HepG2 (cell line): ENCODE measurements at regions not wholly inside any gene's neighbourhood (a gene's known extent, or its start where the extent isn't known, plus 50 kb on each side); places are given as distances from the start of the nearest gene placed in this dataset.

Experiments
- ATAC-seq: fragments of 200-7000 bp; cut with Tn5 transposase; 3 replicates; pipeline ENCODE4 v1.9.1; 2020; ENCODE audit warnings: mild to moderate bottlenecking, moderate library complexity
- BruUV-seq: library from RNA; stranded (reverse); fragments of 400-500 nt; replicated peaks from 2 replicates; lab custom pipeline; 2021; lab: Mats Ljungman, UMichigan
- CTCF ChIA-PET: fragments of 300-600 bp; formaldehyde crosslinking; extraction: SDS; loops from one replicate; lab custom pipeline; 2021; ENCODE audit warnings: low total read pairs, inconsistent platforms, low intra/inter-chr PET ratio; lab: Yijun Ruan, JAX
- POLR2A ChIA-PET: fragments of 350-600 bp; sonication (Branson Sonifier 250); formaldehyde crosslinking; loops from one replicate; lab custom pipeline; 2020; ENCODE audit warnings: antibody characterized with exemption, inconsistent platforms; lab: Yijun Ruan, JAX
- DNase-seq: peaks from one replicate; pipeline ENCODE4 v3.0.0-alpha.2; 2015; ENCODE audit warnings: low spot score
- FAIRE-seq: peaks from 3 replicates; lab custom pipeline; 2011; peaks lifted over from hg19 to GRCh38; lab: Jason Lieb, UNC
- H2AFZ ChIP-seq: one replicate; pipeline ENCODE4 v1.6.1; 2011; ENCODE audit warnings: low read length, inconsistent platforms
- H3K27ac ChIP-seq: fragments of 300-600 bp; 3 replicates; pipeline ENCODE4 v1.8.0; 2011; ENCODE audit warnings: mixed run types, mild to moderate bottlenecking, mixed read lengths, low read length, inconsistent platforms; ENCODE audit not compliant: insufficient read depth; ENCODE audit errors: extremely low read length
- H3K27me3 ChIP-seq, 2 experiments: fragments of 200-600 bp in 1 of 2; 2 replicates in 1 of 2; 3 replicates in 1 of 2; pipeline versions ENCODE4 v1.6.0 to v1.8.0; 2011; ENCODE audit warnings: low read length in 2 of 2, mild to moderate bottlenecking in 2 of 2, moderate library complexity in 2 of 2, inconsistent platforms in 1 of 2; ENCODE audit not compliant: insufficient read depth in 2 of 2, control insufficient read depth in 1 of 2
- H3K36me3 ChIP-seq, 2 experiments: fragments of 200-600 bp in 1 of 2; replicated peaks in 1 of 2; 2 replicates in 1 of 2; 3 replicates in 1 of 2; pipeline versions ENCODE4 v1.5.1 to v1.8.0; 2011; ENCODE audit warnings: low read length in 2 of 2, inconsistent platforms in 1 of 2; ENCODE audit not compliant: insufficient read depth in 2 of 2, control insufficient read depth in 1 of 2
- H3K4me1 ChIP-seq: 2 replicates; pipeline ENCODE4 v1.5.1; 2012; ENCODE audit warnings: low read length, inconsistent platforms; ENCODE audit not compliant: insufficient read depth
- H3K4me2 ChIP-seq: 2 replicates; pipeline ENCODE4 v1.6.0; 2011; ENCODE audit warnings: low read depth, low read length, inconsistent platforms
- H3K4me3 ChIP-seq, 3 experiments: fragments of 200-600 bp in 1 of 3; sonication (generic), shearing (Covaris generic) in 1 of 3; replicated peaks in 1 of 3; 2 replicates each; pipeline ENCODE4 v1.5.1; 2011 to 2016; ENCODE audit warnings: low read length in 3 of 3, inconsistent platforms in 2 of 3, low read depth in 2 of 3, mild to moderate bottlenecking in 2 of 3, control low read depth in 1 of 3, mixed read lengths in 1 of 3; ENCODE audit not compliant: insufficient read depth in 1 of 3
- H3K79me2 ChIP-seq: one replicate; pipeline ENCODE4 v1.6.1; 2011; ENCODE audit warnings: low read length, inconsistent platforms; ENCODE audit not compliant: insufficient read depth
- H3K9ac ChIP-seq: 2 replicates; pipeline ENCODE4 v1.6.0; 2011; ENCODE audit warnings: mild to moderate bottlenecking, low read depth, low read length, inconsistent platforms; ENCODE audit not compliant: insufficient read depth
- H3K9me3 ChIP-seq: 2 replicates; pipeline ENCODE4 v1.5.1; 2012; ENCODE audit warnings: mild to moderate bottlenecking, low read length
- H4K20me1 ChIP-seq: 2 replicates; pipeline ENCODE4 v1.6.0; 2011; ENCODE audit warnings: inconsistent platforms, mild to moderate bottlenecking, low read length, moderate library complexity; ENCODE audit not compliant: insufficient read depth
- CHCHD3 ChIP-seq: sonication (generic); formaldehyde crosslinking; IDR thresholded peaks from 2 replicates; pipeline ENCODE4 v1.8.0; 2022; ENCODE audit warnings: mild to moderate bottlenecking, missing genetic modification reagents, moderate library complexity
- HDAC1 ChIP-seq: sonication (generic); formaldehyde crosslinking; IDR thresholded peaks from 2 replicates; pipeline ENCODE4 v1.5.1; 2020; ENCODE audit warnings: mild to moderate bottlenecking, missing genetic modification reagents
- SETDB1 ChIP-seq: sonication (generic); formaldehyde crosslinking; IDR thresholded peaks from 2 replicates; pipeline ENCODE4 v1.5.1; 2020; ENCODE audit warnings: missing genetic modification reagents, mild to moderate bottlenecking, borderline replicate concordance
- SMAD1 ChIP-seq: sonication (generic); formaldehyde crosslinking; IDR thresholded peaks from 2 replicates; pipeline ENCODE4 v1.4.0; 2020; ENCODE audit warnings: missing genetic modification reagents, low read depth, mild to moderate bottlenecking, borderline replicate concordance
- SP4 ChIP-seq: sonication (generic); formaldehyde crosslinking; IDR thresholded peaks from 2 replicates; pipeline ENCODE4 v1.8.1; 2023; ENCODE audit warnings: mild to moderate bottlenecking, missing genetic modification reagents
- WGBS: methylation state at CpG from one replicate; pipeline ENCODE4 v1.1.6; 2017; ENCODE audit warnings: low lambda C conversion rate; 5-methylcytosine and 5-hydroxymethylcytosine counted together
- in situ Hi-C: cut with HindIII; loops from 2 replicates; pipeline ENCODE4 v1.10.0; 2017; ENCODE audit warnings: low pct_unique_long_range_greater_than_20kb; ENCODE audit not compliant: extremely low pct_ligation_motif_present
- intact Hi-C: fragments of 100-400 bp; cut with micrococcal nuclease; formaldehyde crosslinking; loops from one replicate; pipeline ENCODE4 v1.10.0; 2022; ENCODE audit not compliant: unreplicated experiment
- TF ChIP-seq, protein P1 (sequence below), 2 experiments: sonication (generic) in 1 of 2; formaldehyde crosslinking in 1 of 2; IDR thresholded peaks; 2 replicates each; pipeline versions ENCODE4 v1.4.0 to v1.6.1; 2018 to 2020; ENCODE audit warnings: missing genetic modification reagents in 2 of 2, borderline replicate concordance in 1 of 2, low read depth in 1 of 2, mild to moderate bottlenecking in 1 of 2, missing biosample characterization in 1 of 2
- TF ChIP-seq, protein P2 (sequence below): IDR thresholded peaks from 2 replicates; pipeline ENCODE4 v1.6.1; 2016
- TF ChIP-seq, protein P3 (sequence below), 2 experiments: sonication (generic) in 1 of 2; formaldehyde crosslinking in 1 of 2; IDR thresholded peaks; 2 replicates each; pipeline versions ENCODE4 v1.4.0 to v1.6.1; 2016 to 2020; ENCODE audit warnings: borderline replicate concordance in 1 of 2, low read depth in 1 of 2, mild to moderate bottlenecking in 1 of 2, missing genetic modification reagents in 1 of 2
- TF ChIP-seq, protein P4 (sequence below): sonication (generic); formaldehyde crosslinking; IDR thresholded peaks from 2 replicates; pipeline ENCODE4 v1.5.1; 2020; ENCODE audit warnings: mild to moderate bottlenecking, missing genetic modification reagents

DNA sequence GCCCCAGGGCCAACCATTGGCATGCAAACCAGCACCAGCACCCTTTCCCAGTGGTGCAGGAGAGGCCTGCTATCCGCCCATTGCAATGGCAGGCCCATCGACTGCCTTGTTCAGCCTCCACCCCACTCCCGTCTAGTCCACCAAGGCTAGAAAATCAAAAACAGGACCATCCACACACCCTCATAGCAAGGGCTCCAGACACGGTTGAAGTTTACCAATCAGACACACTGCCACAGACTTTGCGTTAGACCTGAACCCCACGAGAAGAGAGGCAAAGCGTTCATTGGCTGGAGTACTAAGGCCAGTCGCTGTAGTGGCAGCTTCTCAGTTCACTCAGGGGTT, 95.3 kb upstream of the TEX51 start:
- no peak overlapping the region for H3K4me2 ChIP-seq
- TF ChIP-seq SETDB1 (CRISPR knock-in tag) (no peak), SMAD1 (CRISPR knock-in tag) (no peak), CHCHD3 (CRISPR knock-in tag) (no peak), SP4 (CRISPR knock-in tag) (no peak), HDAC1 (CRISPR knock-in tag) (no peak)
- TF ChIP-seq, protein P1, sequence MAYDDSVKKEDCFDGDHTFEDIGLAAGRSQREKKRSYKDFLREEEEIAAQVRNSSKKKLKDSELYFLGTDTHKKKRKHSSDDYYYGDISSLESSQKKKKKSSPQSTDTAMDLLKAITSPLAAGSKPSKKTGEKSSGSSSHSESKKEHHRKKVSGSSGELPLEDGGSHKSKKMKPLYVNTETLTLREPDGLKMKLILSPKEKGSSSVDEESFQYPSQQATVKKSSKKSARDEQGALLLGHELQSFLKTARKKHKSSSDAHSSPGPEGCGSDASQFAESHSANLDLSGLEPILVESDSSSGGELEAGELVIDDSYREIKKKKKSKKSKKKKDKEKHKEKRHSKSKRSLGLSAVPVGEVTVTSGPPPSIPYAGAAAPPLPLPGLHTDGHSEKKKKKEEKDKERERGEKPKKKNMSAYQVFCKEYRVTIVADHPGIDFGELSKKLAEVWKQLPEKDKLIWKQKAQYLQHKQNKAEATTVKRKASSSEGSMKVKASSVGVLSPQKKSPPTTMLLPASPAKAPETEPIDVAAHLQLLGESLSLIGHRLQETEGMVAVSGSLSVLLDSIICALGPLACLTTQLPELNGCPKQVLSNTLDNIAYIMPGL (CRISPR knock-in tag; IDR thresholded peaks at IDR 0.05; ENCODE audit: borderline replicate concordance in 1 of 2, low read depth in 1 of 2), result no peak
- TF ChIP-seq, protein P2, sequence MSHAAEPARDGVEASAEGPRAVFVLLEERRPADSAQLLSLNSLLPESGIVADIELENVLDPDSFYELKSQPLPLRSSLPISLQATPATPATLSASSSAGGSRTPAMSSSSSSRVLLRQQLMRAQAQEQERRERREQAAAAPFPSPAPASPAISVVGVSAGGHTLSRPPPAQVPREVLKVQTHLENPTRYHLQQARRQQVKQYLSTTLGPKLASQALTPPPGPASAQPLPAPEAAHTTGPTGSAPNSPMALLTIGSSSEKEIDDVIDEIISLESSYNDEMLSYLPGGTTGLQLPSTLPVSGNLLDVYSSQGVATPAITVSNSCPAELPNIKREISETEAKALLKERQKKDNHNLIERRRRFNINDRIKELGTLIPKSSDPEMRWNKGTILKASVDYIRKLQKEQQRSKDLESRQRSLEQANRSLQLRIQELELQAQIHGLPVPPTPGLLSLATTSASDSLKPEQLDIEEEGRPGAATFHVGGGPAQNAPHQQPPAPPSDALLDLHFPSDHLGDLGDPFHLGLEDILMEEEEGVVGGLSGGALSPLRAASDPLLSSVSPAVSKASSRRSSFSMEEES (CRISPR knock-in tag), result no peak
- TF ChIP-seq, protein P3, sequence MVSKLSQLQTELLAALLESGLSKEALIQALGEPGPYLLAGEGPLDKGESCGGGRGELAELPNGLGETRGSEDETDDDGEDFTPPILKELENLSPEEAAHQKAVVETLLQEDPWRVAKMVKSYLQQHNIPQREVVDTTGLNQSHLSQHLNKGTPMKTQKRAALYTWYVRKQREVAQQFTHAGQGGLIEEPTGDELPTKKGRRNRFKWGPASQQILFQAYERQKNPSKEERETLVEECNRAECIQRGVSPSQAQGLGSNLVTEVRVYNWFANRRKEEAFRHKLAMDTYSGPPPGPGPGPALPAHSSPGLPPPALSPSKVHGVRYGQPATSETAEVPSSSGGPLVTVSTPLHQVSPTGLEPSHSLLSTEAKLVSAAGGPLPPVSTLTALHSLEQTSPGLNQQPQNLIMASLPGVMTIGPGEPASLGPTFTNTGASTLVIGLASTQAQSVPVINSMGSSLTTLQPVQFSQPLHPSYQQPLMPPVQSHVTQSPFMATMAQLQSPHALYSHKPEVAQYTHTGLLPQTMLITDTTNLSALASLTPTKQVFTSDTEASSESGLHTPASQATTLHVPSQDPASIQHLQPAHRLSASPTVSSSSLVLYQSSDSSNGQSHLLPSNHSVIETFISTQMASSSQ (IDR thresholded peaks at IDR 0.05; ENCODE audit: low read depth), result no peak
- TF ChIP-seq, protein P3 (CRISPR knock-in tag; IDR thresholded peaks at IDR 0.05; ENCODE audit: borderline replicate concordance), result no peak
- TF ChIP-seq, protein P4, sequence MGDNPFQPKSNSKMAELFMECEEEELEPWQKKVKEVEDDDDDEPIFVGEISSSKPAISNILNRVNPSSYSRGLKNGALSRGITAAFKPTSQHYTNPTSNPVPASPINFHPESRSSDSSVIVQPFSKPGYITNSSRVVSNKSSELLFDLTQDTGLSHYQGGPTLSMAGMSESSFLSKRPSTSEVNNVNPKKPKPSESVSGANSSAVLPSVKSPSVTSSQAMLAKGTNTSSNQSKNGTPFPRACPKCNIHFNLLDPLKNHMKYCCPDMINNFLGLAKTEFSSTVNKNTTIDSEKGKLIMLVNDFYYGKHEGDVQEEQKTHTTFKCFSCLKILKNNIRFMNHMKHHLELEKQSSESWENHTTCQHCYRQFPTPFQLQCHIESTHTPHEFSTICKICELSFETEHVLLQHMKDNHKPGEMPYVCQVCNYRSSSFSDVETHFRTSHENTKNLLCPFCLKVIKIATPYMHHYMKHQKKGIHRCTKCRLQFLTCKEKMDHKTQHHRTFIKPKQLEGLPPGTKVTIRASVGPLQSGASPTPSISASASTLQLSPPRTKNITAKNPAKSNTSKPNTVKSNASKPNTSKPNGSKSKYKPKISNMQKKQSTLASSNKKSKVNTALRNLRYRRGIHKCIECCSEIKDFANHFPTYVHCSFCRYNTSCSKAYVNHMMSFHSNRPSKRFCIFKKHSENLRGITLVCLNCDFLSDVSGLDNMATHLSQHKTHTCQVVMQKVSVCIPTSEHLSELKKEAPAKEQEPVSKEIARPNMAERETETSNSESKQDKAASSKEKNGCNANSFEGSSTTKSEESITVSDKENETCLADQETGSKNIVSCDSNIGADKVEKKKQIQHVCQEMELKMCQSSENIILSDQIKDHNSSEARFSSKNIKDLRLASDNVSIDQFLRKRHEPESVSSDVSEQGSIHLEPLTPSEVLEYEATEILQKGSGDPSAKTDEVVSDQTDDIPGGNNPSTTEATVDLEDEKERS, result no peak
- H2AFZ ChIP-seq, result no peak overlapping the region
- no peaks in the 10 kb centered on the region for H3K79me2 ChIP-seq
- CTCF ChIA-PET, result no interaction called here
- BruUV-seq, result no TSS peak
- in situ Hi-C loops (no loop called here), intact Hi-C loops (no loop called here)
- H3K27ac ChIP-seq, result no peak overlapping the region
- H3K27me3 ChIP-seq, result peaks cover 1 to 44% of the 10 kb centered on the region in 2 experiments; a peak in 3 of 5 replicates
- no peaks in the 10 kb centered on the region; the same call in 1 of the 2 replicates for H4K20me1 ChIP-seq
- no peak for ATAC-seq
- no peak overlapping the region for H3K9ac ChIP-seq
- no peaks in the 10 kb centered on the region for H3K9me3 ChIP-seq
- POLR2A ChIA-PET, result no interaction called here
- H3K4me3 ChIP-seq, result no peak overlapping the region
- FAIRE-seq, result no peak
- H3K4me1 ChIP-seq, result no peaks in the 10 kb centered on the region
- no peaks in the 10 kb centered on the region for H3K36me3 ChIP-seq
- DNase-seq, result no peak
- WGBS, result 52% methylated on average over 8 of the region's 8 CpGs
